Suprapubic skin (tissue), 4 donors: ENCODE measurements at regions not wholly inside any gene's neighbourhood (a gene's known extent, or its start where the extent isn't known, plus 50 kb on each side); places are given as distances from the start of the nearest gene placed in this dataset.

ENCODE experiments used
- POLR2A ChIP-seq, 2 donors: fragments of 450-650 bp; IDR thresholded peaks; one replicate each; pipeline ENCODE4 v1.6.1; 2017; ENCODE audit warnings: antibody characterized with exemption in 2 of 2, mild to moderate bottlenecking in 2 of 2, moderate library complexity in 2 of 2
- POLR2AphosphoS5 ChIP-seq, 3 donors: sonication (generic); formaldehyde crosslinking; IDR thresholded peaks; one replicate each; pipeline ENCODE4 v1.6.1; 2017; ENCODE audit warnings: antibody characterized with exemption in 3 of 3
- TF ChIP-seq, protein P1 (sequence below), 2 donors: fragments of 200-600 bp in 1 of 2; fragments of 450-650 bp in 1 of 2; sonication (generic) in 1 of 2; IDR thresholded peaks; one replicate each; pipeline ENCODE4 v1.5.1; 2016 to 2019; ENCODE audit warnings: antibody characterized with exemption in 2 of 2, mild to moderate bottlenecking in 1 of 2, moderate library complexity in 1 of 2

DNA sequence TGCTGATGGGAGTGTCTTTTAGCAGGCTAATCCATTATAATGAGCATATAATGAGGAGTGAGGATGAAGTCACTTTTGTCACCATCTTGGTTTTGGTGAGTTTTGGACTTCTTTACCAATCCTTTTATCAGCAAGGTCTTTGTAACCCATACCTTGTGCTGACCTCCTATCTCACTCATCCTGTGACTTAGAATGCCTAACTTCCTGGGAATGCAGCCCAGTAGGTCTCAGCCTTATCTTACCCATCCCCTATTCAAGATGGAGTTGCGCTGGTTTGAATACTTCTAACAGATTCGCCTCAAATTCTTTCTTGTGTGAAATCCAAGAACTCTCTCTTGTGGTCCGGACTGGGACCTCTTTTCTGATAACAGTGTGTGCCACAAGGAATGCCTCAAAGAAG is 253.1 kb upstream of the CACNA2D1 start:
- TF ChIP-seq, protein P1, sequence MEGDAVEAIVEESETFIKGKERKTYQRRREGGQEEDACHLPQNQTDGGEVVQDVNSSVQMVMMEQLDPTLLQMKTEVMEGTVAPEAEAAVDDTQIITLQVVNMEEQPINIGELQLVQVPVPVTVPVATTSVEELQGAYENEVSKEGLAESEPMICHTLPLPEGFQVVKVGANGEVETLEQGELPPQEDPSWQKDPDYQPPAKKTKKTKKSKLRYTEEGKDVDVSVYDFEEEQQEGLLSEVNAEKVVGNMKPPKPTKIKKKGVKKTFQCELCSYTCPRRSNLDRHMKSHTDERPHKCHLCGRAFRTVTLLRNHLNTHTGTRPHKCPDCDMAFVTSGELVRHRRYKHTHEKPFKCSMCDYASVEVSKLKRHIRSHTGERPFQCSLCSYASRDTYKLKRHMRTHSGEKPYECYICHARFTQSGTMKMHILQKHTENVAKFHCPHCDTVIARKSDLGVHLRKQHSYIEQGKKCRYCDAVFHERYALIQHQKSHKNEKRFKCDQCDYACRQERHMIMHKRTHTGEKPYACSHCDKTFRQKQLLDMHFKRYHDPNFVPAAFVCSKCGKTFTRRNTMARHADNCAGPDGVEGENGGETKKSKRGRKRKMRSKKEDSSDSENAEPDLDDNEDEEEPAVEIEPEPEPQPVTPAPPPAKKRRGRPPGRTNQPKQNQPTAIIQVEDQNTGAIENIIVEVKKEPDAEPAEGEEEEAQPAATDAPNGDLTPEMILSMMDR (IDR thresholded peaks at IDR 0.05) = no peak
- TF ChIP-seq POLR2AphosphoS5 (IDR thresholded peaks at IDR 0.05) (no peak), POLR2A (IDR thresholded peaks at IDR 0.05) (no peak)
